HG03432 (cell line): ENCODE measurements at regions not wholly inside any gene's neighbourhood (a gene's known extent, or its start where the extent isn't known, plus 50 kb on each side); places are given as distances from the start of the nearest gene placed in this dataset.

Source experiments
- ATAC-seq: cut with Tn5 transposase; IDR thresholded peaks from one replicate; pipeline ENCODE4 v1.9.1; 2021; ENCODE audit warnings: mild to moderate bottlenecking, moderate library complexity; ENCODE audit not compliant: unreplicated experiment

DNA sequence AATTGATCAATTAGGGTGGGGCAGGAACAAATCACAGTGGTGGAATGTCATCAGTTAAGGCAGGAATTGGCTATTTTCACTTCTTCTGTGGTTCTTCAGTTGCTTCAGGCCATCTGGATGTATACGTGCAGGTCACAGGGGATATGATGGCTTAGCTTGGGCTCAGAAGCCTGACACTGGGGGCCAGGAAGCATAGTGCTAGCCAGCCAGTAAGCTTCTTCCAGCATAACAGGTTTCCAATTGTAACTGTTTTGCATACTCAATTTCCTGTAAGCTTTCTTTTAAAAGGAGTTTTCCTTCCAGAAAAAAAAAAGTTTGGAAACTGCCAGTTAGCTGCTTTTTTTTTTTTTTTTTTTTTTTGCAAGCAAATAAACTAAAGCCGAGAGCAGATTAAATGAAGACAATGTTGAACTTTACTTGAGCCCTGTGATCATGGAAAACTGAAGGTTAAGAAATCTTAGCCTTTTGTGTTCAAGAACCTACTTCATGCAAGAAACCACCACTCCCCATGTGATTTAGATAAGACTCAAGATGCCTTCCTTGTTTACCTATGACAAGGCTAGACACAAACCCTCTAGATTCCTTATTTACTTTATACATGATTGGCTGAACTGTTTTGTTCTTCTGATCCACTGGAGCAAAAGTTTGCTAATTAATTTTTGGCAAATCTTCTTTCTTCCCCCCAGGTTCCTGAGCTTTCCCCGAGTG is 126.9 kb upstream of the LINC00305 start:
- ATAC-seq = no peak

DNA sequence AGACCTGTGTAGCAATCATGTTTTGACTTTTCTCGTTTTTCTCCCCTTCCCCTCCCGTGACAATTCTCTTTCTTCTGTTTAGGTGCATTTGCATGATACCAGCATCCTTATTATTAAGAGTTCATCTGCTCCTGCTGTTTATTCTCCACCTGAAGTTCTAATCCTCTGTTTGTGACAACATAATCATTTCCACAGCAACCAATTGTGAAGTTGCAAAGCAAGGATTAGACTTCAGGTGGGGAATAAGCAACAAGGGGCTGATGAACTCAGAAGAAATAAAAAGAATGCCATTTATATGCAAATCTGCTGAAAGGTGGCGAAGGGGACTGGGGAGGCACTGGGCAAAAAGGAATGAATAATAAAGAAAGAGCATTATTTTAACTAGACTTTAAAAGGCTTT is 124.8 kb upstream of the LINC00305 start:
- ATAC-seq = no peak

DNA sequence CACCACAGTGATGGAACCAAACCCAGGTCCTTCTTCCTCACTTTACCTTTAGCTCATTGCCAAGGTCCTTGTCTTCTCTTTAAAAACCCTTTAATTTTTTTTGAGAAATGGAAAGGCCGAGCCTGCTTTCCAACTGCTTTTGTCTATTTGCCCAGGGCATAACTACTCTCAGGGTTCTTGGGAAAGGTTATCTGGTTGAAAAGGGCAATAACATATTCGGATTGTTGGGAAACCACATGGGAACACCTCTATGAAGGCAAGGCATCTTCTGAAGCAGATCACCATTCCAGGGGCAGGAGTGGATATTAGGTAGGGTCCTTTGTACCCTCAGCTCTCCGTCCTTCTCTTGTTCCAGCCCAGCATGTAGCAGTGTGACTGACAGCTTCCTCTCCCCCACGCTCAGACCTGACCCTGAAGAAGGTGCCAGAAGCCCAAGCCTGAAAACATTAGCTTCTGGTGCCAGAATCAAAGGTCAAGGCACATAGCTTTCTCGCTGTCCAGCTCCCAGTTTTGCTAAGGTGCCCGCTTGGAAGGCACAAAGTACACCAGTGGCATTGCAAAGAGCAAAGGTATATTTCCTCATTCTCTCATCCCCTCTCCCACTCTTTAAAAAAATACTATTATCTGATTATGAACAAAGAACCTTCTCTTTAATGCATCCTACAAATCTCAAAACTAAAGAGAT is 123.2 kb upstream of the LINC00305 start:
- no peak for ATAC-seq

DNA sequence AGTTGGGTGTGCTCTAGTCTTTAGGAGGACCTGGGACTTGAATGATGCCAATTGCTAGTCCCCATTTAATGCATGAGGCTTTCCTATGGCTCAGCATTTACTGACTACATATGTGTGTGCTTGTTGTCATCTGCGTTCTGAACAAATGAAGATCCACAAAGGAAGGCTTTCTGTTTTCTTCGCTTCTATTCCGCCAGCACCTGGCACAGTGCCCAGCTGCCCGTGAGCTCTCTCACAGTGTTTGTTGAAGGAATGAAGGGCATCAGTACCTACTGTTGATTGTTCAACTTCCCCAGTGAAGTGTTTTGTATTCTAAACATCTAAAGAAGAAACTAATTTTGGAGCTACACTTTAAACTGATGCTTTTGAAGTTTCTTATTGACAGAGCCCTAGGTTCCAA is 122.4 kb upstream of the LINC00305 start:
- no peak for ATAC-seq

DNA sequence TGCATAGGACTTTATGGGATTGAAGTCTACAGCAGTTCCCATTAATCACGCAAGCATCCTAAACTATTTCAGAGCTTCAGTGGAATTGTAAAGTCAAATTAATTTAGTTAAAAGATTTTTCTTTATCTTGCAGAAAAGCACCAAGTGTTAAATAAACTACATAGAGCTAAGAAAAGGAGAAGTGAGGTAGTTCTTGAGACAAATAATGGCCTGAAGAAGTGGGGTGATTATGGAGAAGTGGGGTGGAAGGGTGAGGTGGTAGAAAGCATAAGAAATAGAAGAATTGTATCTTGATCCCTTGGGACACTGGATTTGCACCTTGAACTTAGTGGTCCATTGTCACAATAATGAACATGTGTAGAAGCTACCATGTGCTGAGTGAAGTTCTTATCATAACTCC is 121.7 kb upstream of the LINC00305 start:
- ATAC-seq = no peak

DNA sequence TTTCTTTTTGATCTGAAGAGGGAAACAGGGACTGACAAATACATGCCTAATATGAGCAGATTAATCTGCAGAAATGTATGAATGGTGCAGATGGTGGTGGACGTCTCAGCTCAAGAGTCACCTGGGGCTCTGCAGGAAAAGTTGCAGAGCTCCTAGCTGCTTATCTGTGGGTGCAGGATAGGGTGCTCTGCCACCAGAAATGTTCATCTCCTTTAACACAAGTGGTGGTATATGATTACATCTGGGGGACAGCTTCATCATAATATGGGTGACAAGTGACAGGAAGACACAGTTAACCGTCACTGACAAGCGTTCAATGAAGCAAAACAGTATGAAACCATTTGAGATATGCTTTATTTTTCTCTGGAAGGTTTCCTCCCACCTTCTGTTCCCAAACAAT is 121.2 kb upstream of the LINC00305 start:
- no peak for ATAC-seq

DNA sequence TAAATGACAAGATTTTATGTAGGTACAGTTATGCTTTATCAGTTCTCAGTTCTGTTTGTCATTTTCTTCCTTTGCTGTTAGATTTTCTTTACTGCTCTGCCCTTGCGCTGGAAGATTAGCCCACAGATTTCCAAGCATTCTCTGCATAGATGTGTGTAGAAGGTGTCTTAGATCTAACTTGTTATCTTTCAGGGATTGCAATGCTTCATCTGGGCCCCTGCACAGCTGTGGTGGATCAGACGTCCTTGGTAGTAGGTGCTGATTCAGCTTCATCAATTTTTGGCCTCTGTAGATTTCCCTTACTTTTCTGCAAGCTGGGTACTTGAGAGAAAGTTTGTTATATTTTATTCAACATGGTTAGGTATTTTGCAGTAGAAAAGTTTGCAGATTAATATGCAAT is 115.3 kb upstream of the LINC00305 start:
- ATAC-seq = no peak

DNA sequence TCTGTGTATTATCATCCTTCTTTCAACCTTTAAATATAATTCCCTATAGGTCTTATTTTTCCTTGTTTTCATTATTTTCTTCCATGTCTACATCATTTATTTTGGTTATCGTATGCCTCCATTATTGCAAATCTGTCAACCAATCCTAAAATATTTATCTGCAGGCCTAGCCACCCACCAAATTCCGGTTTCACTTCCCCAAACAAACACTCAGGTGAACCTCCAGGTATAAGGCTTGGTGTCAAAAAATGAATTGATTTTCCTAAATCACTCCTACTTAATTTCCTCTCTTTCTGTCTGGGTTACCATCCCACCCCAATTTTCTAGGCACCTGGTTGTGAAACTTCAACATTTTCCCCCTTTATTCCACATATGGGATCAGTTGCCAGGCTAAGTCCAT is 111.9 kb upstream of the LINC00305 start:
- ATAC-seq = no peak

DNA sequence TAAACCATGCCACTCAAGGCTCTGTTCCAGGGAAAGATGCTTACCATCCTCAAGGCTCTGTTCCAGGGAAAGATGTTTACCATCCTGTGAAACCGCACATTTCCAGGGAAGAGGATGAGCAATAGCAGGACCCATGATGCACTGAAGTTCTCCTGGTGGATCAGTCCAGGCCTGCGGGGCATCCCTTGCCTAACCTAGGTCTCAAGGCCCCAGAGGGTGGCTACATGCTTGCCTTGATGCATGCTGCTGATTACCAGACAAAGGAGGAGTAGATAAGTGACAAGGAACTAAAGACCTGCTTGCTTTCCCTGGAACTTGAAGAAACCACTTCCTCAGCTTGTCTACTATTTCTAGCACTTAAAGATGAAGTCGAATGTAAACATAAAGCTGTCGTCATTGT is 111.0 kb upstream of the LINC00305 start:
- ATAC-seq = no peak

DNA sequence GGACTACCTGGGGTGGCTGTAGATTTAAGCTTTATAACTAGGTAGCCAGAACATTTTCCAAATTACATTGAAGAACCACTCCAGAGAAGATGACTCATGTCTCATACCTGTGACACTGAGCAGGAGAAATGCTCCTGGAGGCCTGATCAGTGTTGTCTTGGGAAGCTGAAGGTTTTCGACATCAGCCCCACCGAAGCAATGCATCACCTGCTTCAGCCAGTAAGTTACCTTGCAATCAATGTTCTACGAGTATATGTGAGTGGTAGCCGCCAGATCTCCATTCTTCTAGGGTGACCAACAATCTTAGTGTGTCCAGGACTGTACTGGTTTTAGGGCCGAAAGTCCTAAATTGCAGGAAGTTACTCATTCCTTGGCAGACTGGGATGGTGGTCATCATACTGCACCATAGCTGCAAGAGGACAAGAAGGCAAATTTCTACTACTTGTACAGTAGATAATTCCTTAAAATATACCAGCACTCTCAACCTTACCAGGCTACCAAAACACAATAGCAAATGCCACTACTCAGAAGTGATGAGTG is 109.3 kb upstream of the LINC00305 start:
- no peak for ATAC-seq

DNA sequence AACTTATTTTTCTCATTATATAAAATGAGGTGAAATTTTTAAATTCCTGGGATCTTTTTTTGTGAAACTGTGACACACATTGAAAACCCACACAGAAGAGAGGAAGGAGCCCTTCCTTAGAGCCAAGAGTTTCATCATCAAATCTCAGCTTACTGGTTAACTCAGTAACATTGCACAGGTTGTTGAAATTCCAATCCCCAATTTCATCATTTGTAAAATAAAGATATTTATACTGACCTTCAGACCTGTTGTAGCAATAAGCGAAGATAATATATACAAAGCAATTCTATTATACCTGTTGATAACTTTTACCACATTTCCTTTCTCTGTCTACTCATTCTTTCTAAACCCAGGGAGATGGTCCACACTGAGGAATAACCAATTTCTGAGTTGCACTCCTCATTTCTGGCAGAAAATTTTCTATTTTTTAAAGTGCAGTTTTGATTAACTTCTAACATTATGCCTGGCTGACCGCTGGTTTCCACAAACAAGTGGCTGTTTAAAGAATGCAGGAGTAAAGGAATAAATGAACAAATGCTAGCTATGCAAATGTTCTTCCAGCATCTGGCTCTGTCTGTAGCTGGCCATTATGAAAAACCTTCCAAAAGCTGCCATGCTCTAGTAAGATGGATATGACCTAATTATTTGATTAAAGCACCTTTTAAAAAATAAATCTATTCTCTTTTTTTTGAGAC is 105.7 kb upstream of the LINC00305 start:
- ATAC-seq = no peak

DNA sequence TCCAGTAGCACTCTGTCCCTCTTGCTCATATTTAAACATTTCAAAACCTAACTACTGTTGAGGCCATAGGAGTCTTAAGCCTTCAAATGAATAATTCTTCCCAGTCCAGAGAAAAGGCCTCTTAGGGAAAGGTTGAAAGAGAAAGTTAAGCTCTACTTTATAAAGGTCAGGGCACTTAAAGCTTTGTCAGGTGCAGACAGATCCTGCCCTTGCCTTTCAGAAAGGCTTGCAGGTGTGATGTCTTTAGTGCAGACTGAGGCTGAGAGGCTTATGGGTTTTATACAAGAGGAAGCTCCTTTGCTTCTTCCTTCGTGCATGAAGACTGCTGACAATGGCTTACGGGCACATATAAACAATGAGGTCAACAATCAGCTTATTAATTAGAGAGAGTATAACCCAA is 105.0 kb upstream of the LINC00305 start:
- peak; percentile 6 for ATAC-seq

DNA sequence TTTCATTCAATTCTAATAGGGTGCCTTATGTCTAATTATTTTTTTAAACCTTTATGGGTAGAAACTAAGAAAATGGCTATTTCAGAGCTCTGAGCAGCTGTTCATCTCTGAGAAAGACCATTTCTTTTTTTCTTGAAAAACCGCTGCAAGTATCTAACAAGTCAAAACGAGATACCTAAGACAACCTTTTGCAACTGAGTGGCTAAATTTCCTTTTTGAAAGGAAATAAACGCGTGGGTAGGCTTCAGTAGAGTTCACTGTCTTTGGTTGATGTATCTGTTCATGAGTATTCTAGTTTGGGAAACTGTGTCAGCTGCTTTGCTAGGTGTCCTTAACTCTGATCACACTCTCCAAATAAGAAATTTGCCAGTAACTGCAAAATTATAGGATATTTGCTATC is 104.3 kb upstream of the LINC00305 start:
- ATAC-seq = peak; percentile 51

DNA sequence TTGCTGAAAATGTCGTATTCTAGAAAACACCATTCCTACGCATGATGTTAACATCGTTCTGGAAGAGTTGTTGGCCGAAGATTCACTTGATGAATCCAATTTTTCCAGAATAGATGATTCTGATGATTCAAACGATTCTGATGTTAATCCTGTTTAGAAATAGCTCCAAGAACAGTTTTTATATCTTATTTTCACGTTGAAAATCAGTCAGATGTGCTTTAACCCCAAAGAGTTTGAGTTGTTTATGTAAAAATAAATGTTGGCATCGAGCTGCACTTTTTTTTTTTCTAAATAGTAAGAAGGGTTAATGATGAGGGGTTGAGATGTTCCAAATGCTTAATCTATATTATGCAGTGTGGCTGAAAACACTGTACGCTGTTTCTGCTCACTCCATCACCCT is 99.9 kb upstream of the LINC00305 start:
- ATAC-seq = no peak

DNA sequence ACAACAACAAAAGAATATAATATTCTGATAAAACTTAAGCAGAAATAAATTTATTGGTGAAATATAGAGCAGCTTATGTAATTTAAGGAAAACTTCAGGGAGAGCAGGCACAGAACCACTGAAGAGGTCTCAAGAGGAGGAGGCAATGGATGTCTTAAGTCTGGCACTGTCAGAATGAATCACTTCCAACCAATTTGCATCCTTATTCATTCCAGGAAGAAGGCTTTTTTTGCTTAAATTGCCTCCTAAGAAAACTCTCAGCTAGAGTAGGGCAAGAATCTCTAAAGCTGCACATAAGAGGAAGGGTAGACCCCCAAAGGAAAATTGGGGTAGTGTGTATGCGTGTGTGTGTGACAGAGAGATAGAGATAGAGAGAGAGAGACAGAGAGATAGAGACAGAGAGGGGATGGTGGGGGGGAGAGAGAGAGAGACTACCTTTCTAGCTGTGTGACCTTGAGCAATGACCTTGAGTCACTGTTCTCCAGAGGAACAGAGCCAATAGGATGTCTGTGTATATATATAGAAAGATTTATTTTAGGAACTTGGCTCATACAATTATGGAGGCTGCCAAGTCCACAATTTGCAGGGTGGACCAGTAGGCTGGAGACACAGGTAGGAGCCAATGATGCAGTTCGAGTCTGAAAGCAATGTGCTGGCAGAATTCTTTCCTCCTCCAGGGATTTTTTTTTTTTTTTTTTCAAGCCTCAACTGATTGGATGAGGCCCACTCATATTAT is 96.4 kb upstream of the LINC00305 start:
- no peak for ATAC-seq

DNA sequence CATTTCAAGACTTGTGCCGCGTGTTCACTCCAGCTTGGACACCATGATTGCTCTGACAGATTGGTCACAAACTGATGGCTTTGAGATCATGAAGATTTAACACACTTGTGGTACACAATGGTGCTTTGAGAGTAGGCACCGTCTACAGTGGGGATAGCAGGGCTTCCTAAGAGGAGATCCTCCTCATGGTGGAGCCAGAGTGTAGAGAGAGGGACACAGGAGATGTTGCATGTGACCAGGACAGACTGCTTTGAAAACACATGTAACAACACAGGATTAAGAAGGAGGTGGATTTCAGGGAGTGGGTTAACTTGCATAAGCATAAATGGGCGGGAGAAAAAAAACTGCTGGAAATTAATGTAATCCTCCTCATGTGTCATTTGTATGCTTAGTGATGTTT is 95.7 kb upstream of the LINC00305 start:
- ATAC-seq = no peak

DNA sequence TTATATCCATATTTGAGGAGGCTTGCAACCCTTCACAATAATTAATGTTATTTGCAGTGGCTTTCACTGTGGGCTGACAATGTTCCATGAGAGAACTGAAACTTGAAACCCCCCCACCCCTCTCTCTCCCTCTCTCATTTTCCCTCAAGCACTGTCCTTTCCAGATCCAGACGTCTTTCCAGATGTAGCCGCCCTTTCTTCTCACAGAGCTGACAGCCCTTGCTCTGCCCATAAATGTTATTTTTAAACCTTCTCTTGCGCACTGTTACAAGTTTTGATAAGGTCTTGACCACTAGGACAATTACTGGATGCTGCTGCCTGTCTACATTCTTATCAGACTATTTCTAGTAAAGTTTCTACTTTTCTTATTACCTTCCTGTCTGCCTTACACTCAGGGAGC is 91.4 kb upstream of the LINC00305 start:
- ATAC-seq = no peak

DNA sequence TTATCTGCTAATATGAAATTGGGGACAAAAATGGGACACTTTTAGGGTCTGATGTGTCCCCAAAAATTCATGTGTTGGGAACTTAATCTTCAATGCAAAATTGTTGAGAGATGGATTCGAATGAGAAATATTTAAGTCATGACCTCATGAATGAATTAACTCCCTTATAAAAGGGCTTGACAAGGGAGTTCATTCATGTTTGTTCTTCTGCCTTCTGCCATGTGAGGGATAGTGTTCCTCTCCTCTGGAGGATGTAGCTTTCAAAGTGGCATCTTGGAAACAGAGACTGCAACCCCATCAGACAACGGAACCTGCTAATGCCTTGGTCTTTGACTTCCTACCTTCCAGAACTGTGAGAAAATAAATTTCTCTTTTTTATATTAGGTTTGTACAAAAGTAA is 89.2 kb upstream of the LINC00305 start:
- ATAC-seq = no peak

DNA sequence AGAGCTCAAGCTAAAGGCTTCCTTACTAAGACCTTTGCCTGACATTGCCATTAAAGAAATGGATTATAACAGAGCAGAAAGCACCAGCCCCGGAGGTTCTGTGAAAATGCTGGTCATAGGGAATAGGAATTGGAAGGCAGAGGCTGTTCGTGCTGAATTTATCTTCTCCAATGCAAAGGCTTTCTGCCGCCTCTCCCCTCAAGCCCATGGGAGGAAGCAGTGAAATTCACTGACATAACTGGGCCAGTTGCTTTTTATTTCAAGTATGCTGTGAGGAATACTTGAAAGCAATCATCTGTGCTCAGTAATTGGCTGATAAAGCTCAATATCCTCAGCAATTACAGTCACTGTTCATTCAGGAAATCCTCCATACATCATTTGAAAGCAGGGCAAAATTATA is 85.4 kb upstream of the LINC00305 start:
- ATAC-seq = no peak

DNA sequence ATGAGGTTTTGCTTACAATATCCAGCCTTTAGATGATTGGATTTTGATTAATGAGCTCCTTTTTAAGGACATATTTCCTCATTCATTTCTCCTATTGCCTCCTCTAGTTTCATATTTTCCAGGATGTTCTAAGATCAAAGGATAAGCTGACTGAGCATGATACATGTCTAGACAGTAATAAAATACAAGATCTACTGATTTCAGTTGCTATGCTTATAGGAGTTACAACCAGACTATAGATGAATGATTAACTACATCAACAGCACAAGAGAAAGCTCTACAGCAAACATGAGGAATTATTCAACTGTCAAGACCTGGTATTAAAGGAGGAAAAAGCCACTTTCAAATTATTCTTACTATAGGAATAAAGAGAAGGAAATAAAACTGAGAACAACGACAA is 85.0 kb upstream of the LINC00305 start:
- ATAC-seq = no peak

DNA sequence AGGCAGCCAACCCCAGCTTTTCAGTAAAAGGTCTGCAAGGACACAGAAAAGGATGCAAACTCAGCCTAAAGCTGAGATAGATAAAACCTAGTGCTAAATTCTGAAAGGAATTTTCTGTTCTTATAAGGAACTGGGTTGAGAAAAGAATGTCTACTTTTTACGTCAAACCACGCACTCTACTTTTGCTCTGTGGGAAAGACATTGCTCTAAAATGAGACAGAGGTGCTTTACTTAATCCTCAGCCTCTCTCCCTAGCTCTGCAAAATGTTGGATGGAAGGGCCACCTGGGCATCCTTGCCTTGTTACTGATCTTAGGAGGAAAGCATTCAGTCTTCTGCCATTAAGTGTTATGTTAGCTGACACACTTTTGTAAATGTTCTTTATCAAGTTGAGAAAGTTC is 72.1 kb upstream of the LINC00305 start:
- no peak for ATAC-seq
